ENCODE measurements at regions not wholly inside any gene's neighbourhood (a gene's known extent, or its start where the extent isn't known, plus 50 kb on each side); places are given as distances from the start of the nearest gene placed in this dataset.

DNA sequence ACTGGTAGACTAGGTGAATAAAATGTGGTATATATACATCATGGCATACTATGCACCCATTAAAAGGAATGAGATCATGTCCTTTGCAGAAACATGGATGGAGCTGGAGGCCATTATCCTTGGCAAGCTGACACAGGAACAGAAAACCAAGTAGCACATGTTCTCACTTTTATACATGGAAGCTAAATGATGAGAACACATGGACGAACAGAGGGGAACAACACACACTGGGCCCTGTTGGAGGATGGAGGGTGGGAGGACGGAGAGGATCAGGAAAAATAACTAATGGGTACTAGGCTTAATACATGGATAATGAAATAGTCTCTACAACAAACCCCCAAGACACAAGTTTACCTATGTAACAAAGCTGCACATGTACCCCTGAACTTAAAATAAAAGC is 780.0 kb downstream of the DACH1 start:
- TF ChIP-seq EP300 (IDR thresholded peaks at IDR 0.05; ENCODE audit: low read depth) (no peak), POLR2AphosphoS5 (IDR thresholded peaks at IDR 0.05) (no peak), POLR2A (IDR thresholded peaks at IDR 0.05) (no peak)
- TF ChIP-seq, protein P1, sequence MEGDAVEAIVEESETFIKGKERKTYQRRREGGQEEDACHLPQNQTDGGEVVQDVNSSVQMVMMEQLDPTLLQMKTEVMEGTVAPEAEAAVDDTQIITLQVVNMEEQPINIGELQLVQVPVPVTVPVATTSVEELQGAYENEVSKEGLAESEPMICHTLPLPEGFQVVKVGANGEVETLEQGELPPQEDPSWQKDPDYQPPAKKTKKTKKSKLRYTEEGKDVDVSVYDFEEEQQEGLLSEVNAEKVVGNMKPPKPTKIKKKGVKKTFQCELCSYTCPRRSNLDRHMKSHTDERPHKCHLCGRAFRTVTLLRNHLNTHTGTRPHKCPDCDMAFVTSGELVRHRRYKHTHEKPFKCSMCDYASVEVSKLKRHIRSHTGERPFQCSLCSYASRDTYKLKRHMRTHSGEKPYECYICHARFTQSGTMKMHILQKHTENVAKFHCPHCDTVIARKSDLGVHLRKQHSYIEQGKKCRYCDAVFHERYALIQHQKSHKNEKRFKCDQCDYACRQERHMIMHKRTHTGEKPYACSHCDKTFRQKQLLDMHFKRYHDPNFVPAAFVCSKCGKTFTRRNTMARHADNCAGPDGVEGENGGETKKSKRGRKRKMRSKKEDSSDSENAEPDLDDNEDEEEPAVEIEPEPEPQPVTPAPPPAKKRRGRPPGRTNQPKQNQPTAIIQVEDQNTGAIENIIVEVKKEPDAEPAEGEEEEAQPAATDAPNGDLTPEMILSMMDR (IDR thresholded peaks at IDR 0.05), result no peak
- H3K4me1 ChIP-seq, result no peaks in the 10 kb centered on the region
- H3K9me3 ChIP-seq, result no peaks in the 10 kb centered on the region
- in situ Hi-C loops (cut with MboI; ENCODE audit: low pct_ligation_motif_present in 1 of 4, low pct_unique_long_range_greater_than_20kb in 1 of 4, low sequenced_read_pairs in 3 of 4), result no loop called here
- H3K27me3 ChIP-seq, result no peaks in the 10 kb centered on the region
- no peak overlapping the region for H3K27ac ChIP-seq
- intact Hi-C loops (cut with DNase I; ENCODE audit: low total_unique reads), result no loop called here
- 56 to 84% methylated on average over 2 of the region's 2 CpGs for WGBS, 2 donors (ENCODE audit: low coverage in 1 of 2)
- no peaks in the 10 kb centered on the region for H3K36me3 ChIP-seq
- no peak overlapping the region for H3K4me3 ChIP-seq
- DNase-seq, result no peak

DNA sequence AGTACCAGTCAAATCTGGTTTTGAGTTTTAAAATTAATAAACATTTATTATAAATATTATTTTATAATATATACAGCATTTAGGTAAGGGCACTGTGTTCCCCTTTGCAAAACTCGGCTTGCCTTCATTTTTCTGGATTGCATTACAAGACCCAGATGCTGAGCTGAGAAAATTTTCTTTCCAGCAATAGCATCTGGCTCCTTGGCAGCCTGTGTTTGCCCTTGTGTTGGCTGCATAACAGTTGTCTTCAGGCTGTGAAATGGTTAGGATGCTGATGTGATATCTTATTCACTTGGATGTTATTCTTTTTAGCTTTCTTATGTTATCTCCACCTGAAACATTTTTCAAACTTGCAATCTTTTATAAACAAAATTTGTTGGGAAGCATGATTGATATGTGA is 784.4 kb downstream of the DACH1 start:
- no peak overlapping the region for H3K4me3 ChIP-seq
- whole genome bisulfite sequencing, 2 donors (ENCODE audit: low coverage in 1 of 2), result 15 to 48% methylated on average over 1 of the region's 1 CpG
- in situ Hi-C loops (cut with MboI; ENCODE audit: low pct_ligation_motif_present in 1 of 4, low pct_unique_long_range_greater_than_20kb in 1 of 4, low sequenced_read_pairs in 3 of 4), result no loop called here

DNA sequence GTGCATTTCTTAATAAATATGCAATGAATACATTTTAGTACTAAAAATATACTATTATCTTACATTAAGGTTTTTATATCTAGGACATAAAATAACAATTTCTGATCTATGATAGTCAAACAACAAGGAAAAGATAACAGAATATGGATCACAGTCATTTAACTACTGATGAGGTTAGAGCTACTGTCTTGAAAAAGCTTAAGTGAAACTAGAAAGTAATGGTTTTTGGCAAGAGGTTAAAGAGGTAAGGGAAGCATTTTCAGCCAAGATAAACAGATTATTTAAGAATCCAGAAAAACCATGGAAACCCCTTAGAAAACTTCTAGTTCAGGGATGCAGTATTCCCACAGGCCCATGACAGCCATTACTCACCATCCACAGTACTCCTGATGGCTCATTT is 787.4 kb downstream of the DACH1 start:
- Histone ChIP-seq H3K9me3 (no peaks in the 10 kb centered on the region), H3K4me1 (no peaks in the 10 kb centered on the region), H3K4me3 (no peak overlapping the region), H3K27me3 (no peaks in the 10 kb centered on the region), H3K27ac (no peak overlapping the region), H3K36me3 (no peaks in the 10 kb centered on the region)
- in situ Hi-C loops (cut with MboI; ENCODE audit: low pct_ligation_motif_present in 1 of 4, low pct_unique_long_range_greater_than_20kb in 1 of 4, low sequenced_read_pairs in 3 of 4), result no loop called here
- intact Hi-C loops (cut with DNase I; ENCODE audit: low total_unique reads), result no loop called here
- TF ChIP-seq, protein P1 (IDR thresholded peaks at IDR 0.05), result no peak
- TF ChIP-seq POLR2AphosphoS5 (IDR thresholded peaks at IDR 0.05), result no peak
- DNase-seq, result no peak

More for the DNA sequence above, 784.4 kb downstream of the DACH1 start:
- TF ChIP-seq, protein P1 (IDR thresholded peaks at IDR 0.05), result no peak
- TF ChIP-seq POLR2AphosphoS5 (IDR thresholded peaks at IDR 0.05), result no peak
- TF ChIP-seq POLR2A (IDR thresholded peaks at IDR 0.05), result no peak
- TF ChIP-seq EP300 (IDR thresholded peaks at IDR 0.05; ENCODE audit: low read depth), result no peak
- H3K36me3 ChIP-seq, result no peaks in the 10 kb centered on the region
- no peaks in the 10 kb centered on the region for H3K27me3 ChIP-seq
- no peak overlapping the region for H3K27ac ChIP-seq
- intact Hi-C loops (cut with DNase I; ENCODE audit: low total_unique reads), result no loop called here
- no peaks in the 10 kb centered on the region for H3K4me1 ChIP-seq
- no peaks in the 10 kb centered on the region for H3K9me3 ChIP-seq
- no peak for DNase-seq

DNA sequence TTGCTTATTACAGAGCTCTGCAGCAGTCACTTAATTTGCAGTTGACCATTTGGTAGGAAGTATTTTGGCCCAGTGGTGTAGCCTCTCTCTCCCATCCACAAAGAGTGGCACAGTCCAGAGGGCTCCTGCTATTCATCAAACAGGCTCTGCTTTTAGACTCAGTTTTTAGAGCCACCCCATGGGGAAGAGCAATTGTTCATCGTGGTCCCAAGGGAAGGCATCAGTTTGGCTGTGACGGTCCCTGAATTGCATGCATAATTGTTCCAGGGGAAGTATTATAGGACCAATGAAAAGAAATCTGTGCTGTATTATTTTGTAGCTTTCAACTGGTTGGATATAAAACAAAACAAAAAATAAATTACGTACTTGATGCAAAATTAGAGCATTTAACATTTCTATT is 799.0 kb downstream of the DACH1 start:
- H3K27ac ChIP-seq, result no peak overlapping the region
- no peaks in the 10 kb centered on the region for H3K27me3 ChIP-seq
- H3K9me3 ChIP-seq, result no peaks in the 10 kb centered on the region
- H3K36me3 ChIP-seq, result no peaks in the 10 kb centered on the region
- 53 to 89% methylated on average over 1 to 3 of the region's 3 CpGs for WGBS, 2 donors (ENCODE audit: low coverage in 1 of 2)
- H3K4me3 ChIP-seq, result no peak overlapping the region
- in situ Hi-C loops (cut with MboI; ENCODE audit: low pct_ligation_motif_present in 1 of 4, low pct_unique_long_range_greater_than_20kb in 1 of 4, low sequenced_read_pairs in 3 of 4), result no loop called here
- H3K4me1 ChIP-seq, result no peaks in the 10 kb centered on the region
- intact Hi-C loops (cut with DNase I; ENCODE audit: low total_unique reads), result no loop called here
- no peak for DNase-seq
- TF ChIP-seq POLR2AphosphoS5 (IDR thresholded peaks at IDR 0.05) (no peak), POLR2A (IDR thresholded peaks at IDR 0.05) (no peak), EP300 (IDR thresholded peaks at IDR 0.05; ENCODE audit: low read depth) (no peak)
- TF ChIP-seq, protein P1 (IDR thresholded peaks at IDR 0.05), result no peak
